ENCODE measurements at regions not wholly inside any gene's neighbourhood (a gene's known extent, or its start where the extent isn't known, plus 50 kb on each side); places are given as distances from the start of the nearest gene placed in this dataset.

DNA sequence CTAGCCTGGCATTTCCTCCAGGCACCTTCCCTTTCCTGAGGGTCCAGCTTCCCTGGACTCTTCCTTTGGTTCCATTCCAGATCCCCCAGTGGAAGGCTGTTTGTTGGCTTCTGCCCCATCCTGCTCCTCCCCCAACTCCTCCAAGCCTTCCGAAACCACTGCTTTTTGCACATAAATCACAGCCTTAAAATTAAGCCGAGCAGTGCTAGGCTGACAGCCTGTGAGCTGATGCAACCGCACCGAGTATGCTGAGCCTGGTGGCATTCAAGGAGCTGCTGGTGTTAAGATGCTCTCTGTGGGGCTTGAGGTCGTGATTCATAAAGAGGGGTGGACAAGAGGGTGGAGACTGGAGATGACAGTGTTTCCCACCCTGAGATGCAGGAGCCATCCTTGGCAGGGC lies 266.6 kb upstream of the C1orf174 start:
- Histone ChIP-seq H3K36me3 (no peaks in the 10 kb centered on the region), H3K27ac (no peak overlapping the region), H3K9me3 (no peaks in the 10 kb centered on the region), H3K27me3 (no peaks in the 10 kb centered on the region), H3K4me1 (no peaks in the 10 kb centered on the region), H3K4me3 (no peak overlapping the region)
- DNase-seq (ENCODE audit: low spot score in 2 of 2), result no peak
- 40 to 42% methylated on average over 5 of the region's 5 CpGs for WGBS, 2 donors
- TF ChIP-seq, protein P1, sequence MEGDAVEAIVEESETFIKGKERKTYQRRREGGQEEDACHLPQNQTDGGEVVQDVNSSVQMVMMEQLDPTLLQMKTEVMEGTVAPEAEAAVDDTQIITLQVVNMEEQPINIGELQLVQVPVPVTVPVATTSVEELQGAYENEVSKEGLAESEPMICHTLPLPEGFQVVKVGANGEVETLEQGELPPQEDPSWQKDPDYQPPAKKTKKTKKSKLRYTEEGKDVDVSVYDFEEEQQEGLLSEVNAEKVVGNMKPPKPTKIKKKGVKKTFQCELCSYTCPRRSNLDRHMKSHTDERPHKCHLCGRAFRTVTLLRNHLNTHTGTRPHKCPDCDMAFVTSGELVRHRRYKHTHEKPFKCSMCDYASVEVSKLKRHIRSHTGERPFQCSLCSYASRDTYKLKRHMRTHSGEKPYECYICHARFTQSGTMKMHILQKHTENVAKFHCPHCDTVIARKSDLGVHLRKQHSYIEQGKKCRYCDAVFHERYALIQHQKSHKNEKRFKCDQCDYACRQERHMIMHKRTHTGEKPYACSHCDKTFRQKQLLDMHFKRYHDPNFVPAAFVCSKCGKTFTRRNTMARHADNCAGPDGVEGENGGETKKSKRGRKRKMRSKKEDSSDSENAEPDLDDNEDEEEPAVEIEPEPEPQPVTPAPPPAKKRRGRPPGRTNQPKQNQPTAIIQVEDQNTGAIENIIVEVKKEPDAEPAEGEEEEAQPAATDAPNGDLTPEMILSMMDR (IDR thresholded peaks at IDR 0.05), result no peak
- TF ChIP-seq POLR2A (IDR thresholded peaks at IDR 0.05) (no peak), EP300 (IDR thresholded peaks at IDR 0.05) (no peak)

GRCh38 chr1:4169991-4170390 lies 269.9 kb upstream of the C1orf174 start:
- Histone ChIP-seq H3K27me3 (no peaks in the 10 kb centered on the region), H3K4me1 (no peaks in the 10 kb centered on the region), H3K27ac (no peak overlapping the region), H3K9me3 (no peaks in the 10 kb centered on the region), H3K4me3 (no peak overlapping the region), H3K36me3 (no peaks in the 10 kb centered on the region)
- whole genome bisulfite sequencing, 2 donors, result 85 to 94% methylated on average over 6 of the region's 6 CpGs
- no peak for DNase-seq (ENCODE audit: low spot score in 2 of 2)
- TF ChIP-seq EP300 (IDR thresholded peaks at IDR 0.05) (no peak), POLR2A (IDR thresholded peaks at IDR 0.05) (no peak)
- TF ChIP-seq, protein P1 (IDR thresholded peaks at IDR 0.05), result no peak

DNA sequence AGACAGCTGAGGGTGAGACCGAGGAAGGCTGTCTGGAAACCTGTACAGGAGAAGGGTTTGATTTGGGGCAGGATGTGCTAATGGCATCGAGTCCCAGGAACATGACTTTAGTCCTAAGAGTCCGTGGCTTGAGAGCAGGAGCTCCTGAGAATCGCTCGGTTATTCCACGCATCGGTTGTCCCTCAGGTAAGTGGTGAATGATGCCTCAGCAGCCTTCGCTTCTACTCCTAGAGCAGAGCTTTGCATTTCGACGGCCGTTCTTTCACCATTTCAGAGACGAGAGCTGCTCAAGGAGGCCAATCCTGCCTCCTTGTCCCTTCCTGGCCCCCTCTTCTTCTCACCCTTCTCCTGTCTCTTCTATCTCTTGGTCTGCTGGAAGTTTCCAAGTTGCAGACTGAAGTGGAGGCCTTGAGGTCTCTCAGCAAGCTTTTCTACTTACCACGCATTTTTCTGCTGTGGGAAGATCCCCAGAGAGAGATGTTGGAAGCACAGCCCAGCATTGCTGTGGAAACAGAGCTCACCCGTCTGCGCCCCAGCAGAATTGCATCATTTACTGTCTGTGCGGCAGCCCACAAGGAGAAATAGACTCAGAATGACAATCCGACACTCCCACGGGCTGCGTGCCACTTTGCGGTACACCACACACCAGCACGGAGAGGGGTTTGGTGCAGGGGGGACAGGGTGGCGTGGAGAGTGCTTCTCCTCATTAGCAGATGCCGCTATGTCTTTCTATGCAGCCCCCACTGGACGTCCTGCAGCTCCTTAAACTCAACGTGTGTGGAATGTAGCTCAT lies 270.7 kb upstream of the C1orf174 start:
- H3K9me3 ChIP-seq, result no peaks in the 10 kb centered on the region
- H3K27me3 ChIP-seq, result no peaks in the 10 kb centered on the region
- no peak overlapping the region for H3K4me3 ChIP-seq
- H3K36me3 ChIP-seq, result no peaks in the 10 kb centered on the region
- no peak overlapping the region for H3K27ac ChIP-seq
- no peaks in the 10 kb centered on the region for H3K4me1 ChIP-seq
- TF ChIP-seq, protein P1 (IDR thresholded peaks at IDR 0.05), result no peak
- TF ChIP-seq POLR2A (IDR thresholded peaks at IDR 0.05) (no peak), EP300 (IDR thresholded peaks at IDR 0.05) (no peak)
- 74 to 81% methylated on average over 25 of the region's 25 CpGs for WGBS, 2 donors
- DNase-seq (ENCODE audit: low spot score in 2 of 2), result no peak

DNA sequence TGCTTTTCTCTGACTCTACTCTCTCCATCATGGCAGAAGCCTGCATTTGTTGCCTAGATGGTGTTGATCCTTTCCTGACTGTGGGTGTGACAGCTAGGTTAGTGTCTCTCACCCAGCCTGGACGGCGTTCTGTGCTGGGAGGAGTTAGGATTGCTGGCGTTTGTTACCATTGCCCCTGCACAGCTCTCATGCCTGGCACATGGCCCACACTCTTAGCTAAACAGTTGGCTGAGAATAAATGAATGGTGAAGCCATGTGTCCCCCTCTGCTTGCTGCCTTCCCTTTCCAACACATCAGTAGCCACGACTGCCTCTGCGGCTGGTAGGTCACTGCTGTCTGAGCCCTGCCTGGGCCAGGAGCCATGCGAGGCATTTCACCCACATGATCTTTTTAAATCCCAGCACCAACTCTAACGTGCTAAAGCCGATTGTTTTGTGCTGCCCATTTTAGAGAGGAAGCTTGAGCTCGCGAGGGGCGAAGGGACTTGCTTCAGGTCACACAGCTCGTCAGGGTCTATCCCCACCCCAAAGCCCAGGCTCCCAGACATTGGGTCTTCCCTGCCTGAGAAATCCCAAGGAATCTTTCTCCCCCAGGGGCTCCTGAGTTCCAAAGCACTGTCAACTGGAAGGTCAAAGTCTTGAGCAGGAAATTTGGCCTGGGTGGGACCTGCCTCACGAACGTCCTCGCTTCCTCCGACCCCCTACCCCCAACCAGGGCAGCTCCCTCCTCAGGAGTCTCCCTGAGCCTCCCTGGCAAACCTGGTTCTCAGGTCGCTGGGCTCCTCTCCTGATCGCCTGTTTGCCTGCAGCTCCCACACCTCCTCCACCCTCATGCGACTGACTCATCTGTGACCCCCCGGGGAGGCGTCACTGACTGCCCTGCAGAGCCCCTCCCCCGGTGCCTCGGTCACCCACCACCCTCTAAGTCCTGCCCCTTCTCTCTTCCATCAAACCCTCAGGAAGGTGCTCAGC lies 271.7 kb upstream of the C1orf174 start:
- TF ChIP-seq EP300 (IDR thresholded peaks at IDR 0.05), result no peak
- no peak for TF ChIP-seq POLR2A (IDR thresholded peaks at IDR 0.05)
- TF ChIP-seq, protein P1 (IDR thresholded peaks at IDR 0.05), result no peak
- Histone ChIP-seq H3K4me1 (no peaks in the 10 kb centered on the region), H3K4me3 (no peak overlapping the region), H3K9me3 (no peaks in the 10 kb centered on the region), H3K36me3 (no peaks in the 10 kb centered on the region), H3K27ac (no peak overlapping the region), H3K27me3 (no peaks in the 10 kb centered on the region)
- DNase-seq (ENCODE audit: low spot score in 2 of 2), result no peak
- WGBS, 2 donors, result 51 to 55% methylated on average over 23 of the region's 23 CpGs

Measured in tibial nerve (tissue), 4 donors.